ENCODE measurements at regions not wholly inside any gene's neighbourhood (a gene's known extent, or its start where the extent isn't known, plus 50 kb on each side); places are given as distances from the start of the nearest gene placed in this dataset.

DNA sequence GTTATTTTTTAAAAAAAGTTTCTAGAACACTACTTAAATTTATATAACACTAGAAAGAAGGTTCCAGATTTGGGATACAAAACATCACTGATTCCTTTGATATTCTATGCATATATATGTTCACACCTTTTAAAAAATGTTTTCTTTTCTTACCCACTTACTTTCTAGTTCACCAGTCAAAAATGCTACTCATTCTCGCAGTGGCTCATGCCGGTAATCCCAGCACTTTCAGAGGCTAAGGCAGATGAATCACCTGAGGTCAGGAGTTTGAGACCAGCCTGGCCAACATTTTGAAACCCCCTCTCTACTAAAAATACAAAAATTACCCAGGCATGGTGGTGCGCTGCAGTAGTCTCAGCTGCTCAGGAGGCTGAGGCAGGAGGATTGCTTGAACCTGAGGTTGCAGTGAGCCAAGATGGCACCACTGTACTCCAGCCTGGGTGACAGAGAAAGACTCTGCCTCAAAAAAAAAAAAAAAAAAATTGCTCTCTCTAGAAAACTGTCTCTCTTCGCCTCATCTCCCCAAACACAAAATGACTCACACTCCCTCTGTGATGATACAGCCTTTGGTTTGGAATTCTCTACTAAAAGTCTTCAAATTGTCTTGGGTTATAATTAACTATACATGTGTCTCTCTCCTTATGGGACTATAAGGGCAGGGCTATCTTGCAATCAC lies 52.6 kb upstream of the TGFBR2 start:
- no peak for TF ChIP-seq POLR2AphosphoS5 (IDR thresholded peaks at IDR 0.05; ENCODE audit: borderline replicate concordance, low read depth, low read length)
- TF ChIP-seq EZH2 (IDR thresholded peaks at IDR 0.05) = no peak
- TF ChIP-seq FOXP2 (optimal IDR thresholded peaks at IDR 0.05; ENCODE audit: control extremely low read depth, extremely low read length, insufficient read depth) = no peak
